ENCODE measurements at regions not wholly inside any gene's neighbourhood (a gene's known extent, or its start where the extent isn't known, plus 50 kb on each side); places are given as distances from the start of the nearest gene placed in this dataset.

GRCh38 chr14:22251090-22251489 is 337.9 kb downstream of the DAD1 start:
- no peak for TF ChIP-seq CTCF (IDR thresholded peaks at IDR 0.05 in 4 of 5, conservative IDR thresholded peaks at IDR 0.05 in 1 of 5)
- TF ChIP-seq POLR2A (IDR thresholded peaks at IDR 0.05), result no peak
